ENCODE measurements at regions not wholly inside any gene's neighbourhood (a gene's known extent, or its start where the extent isn't known, plus 50 kb on each side); places are given as distances from the start of the nearest gene placed in this dataset.

DNA sequence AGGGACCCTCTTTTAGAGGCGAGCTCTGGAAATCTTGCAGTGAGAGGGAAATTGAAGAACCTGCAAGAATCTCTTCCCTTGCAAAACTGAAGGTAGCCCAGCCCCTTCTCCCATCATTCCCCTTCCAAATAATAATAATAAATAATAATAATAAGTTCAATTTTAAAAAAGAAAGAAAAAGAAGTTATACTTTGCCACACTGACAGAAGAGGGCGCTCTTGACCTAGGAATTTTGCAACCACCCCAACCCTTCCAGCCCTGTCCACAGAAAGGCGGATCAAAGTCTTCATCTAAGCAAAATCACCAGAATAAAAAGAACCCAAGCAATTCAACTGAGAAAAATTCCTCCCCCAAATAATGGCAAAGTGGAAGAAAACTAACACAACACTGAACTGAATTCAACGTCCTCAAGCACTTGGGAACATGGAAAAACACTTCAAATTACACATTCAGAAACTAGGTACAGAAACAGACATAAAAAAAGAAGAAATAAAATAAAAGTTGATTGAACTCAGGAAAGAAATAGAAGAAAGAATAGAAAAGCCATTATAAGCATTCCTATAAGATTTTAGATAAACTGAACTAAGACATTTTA, 98.9 kb upstream of the GLS start:
- DNase-seq = peak in 1 of 2 donors; percentile 43
- Histone ChIP-seq H3K9me3 (no peaks in the 10 kb centered on the region), H3K27me3 (no peaks in the 10 kb centered on the region), H3K4me3 (no peak overlapping the region), H3K27ac (no peak overlapping the region), H3K36me3 (no peaks in the 10 kb centered on the region), H3K4me1 (peaks cover 0 to under 1% (median 0%) of the 10 kb centered on the region in 4 donors)
- no peak for TF ChIP-seq POLR2A (IDR thresholded peaks at IDR 0.05)
- TF ChIP-seq, protein P1, sequence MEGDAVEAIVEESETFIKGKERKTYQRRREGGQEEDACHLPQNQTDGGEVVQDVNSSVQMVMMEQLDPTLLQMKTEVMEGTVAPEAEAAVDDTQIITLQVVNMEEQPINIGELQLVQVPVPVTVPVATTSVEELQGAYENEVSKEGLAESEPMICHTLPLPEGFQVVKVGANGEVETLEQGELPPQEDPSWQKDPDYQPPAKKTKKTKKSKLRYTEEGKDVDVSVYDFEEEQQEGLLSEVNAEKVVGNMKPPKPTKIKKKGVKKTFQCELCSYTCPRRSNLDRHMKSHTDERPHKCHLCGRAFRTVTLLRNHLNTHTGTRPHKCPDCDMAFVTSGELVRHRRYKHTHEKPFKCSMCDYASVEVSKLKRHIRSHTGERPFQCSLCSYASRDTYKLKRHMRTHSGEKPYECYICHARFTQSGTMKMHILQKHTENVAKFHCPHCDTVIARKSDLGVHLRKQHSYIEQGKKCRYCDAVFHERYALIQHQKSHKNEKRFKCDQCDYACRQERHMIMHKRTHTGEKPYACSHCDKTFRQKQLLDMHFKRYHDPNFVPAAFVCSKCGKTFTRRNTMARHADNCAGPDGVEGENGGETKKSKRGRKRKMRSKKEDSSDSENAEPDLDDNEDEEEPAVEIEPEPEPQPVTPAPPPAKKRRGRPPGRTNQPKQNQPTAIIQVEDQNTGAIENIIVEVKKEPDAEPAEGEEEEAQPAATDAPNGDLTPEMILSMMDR (IDR thresholded peaks at IDR 0.05) = peak in 5 of 6 experiments; percentile 36 to 56 (median 46)
- peak in 1 of 2 donors; percentile 86 for ATAC-seq (ENCODE audit: low FRiP score in 2 of 2)
- WGBS, 2 donors = 31 to 32% methylated on average over 4 of the region's 4 CpGs

DNA sequence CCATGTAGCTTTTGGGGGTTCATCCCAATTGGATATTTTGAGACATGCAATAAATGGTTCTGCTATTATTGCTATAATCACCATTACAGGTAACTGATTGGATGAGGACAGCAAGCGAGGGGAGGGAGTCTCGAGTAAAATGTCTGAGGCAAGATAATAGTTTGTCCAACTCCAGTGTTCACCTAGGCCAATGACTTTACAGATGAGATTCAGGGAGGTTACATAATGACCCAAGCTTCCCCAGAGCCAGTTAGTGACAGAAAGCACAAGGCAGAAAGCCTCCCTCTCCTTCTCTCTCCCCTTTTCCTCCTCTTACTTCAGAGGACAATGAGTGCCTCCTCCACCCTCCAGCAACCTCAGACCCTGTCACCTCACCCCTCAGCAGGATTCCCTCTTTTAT, 98.4 kb upstream of the GLS start:
- WGBS, 2 donors = 96 to 97% methylated on average over 2 of the region's 2 CpGs
- no peak overlapping the region for H3K4me3 ChIP-seq
- ATAC-seq (ENCODE audit: low FRiP score in 2 of 2) (no peak), DNase-seq (no peak)
- H3K36me3 ChIP-seq = no peaks in the 10 kb centered on the region
- TF ChIP-seq, protein P1 (IDR thresholded peaks at IDR 0.05) = no peak
- TF ChIP-seq EP300 (IDR thresholded peaks at IDR 0.05) (no peak), POLR2AphosphoS5 (IDR thresholded peaks at IDR 0.05) (no peak), POLR2A (IDR thresholded peaks at IDR 0.05) (no peak)
- H3K9me3 ChIP-seq = no peaks in the 10 kb centered on the region
- H3K27ac ChIP-seq = no peak overlapping the region
- H3K4me1 ChIP-seq = peaks cover 0 to 3% (median 0%) of the 10 kb centered on the region in 4 donors
- H3K27me3 ChIP-seq = no peaks in the 10 kb centered on the region

DNA sequence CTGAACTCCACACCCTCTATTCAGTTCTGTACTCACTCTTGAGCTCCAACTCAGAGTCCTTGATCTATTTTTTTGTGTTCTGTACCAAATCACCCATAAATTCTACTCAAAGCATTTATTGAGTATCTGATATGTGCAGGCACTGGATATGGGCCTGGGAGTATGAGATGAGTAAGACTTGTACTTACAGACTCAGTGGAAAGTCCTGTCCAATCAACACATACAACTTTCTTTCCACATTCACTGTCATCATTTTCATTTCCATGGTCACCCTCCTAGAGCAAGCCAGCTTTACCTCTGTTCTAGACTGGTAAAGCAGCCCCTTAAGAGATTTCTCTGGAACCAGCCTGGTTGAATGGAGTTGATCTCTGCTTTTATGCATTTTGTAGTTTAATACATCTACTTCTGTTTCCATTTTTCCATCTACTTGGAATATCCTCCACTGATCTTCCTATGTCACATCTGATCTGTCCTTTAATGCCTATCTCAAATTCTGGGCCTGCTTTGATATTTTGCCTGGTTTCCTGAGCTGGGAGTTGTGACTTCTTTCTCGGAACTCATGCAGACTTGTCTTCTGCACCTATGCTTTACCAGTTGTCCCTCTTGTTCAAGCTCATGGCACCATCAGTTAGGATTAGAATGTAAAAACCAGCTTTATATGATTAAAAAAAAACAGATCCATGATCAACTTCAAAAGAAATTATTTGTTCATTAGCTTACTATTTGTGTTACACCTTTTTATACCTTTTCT, 96.9 kb upstream of the GLS start:
- no peaks in the 10 kb centered on the region for H3K9me3 ChIP-seq
- H3K4me1 ChIP-seq = peaks cover 0 to 3% (median 1%) of the 10 kb centered on the region in 4 donors
- ATAC-seq (ENCODE audit: low FRiP score in 2 of 2) (no peak), DNase-seq (no peak)
- no peak for TF ChIP-seq EP300 (IDR thresholded peaks at IDR 0.05)
- TF ChIP-seq POLR2AphosphoS5 (IDR thresholded peaks at IDR 0.05) = no peak
- TF ChIP-seq, protein P1 (IDR thresholded peaks at IDR 0.05) = no peak
- TF ChIP-seq POLR2A (IDR thresholded peaks at IDR 0.05) = no peak
- WGBS, 2 donors = 89 to 95% methylated on average over 1 of the region's 1 CpG
- H3K27me3 ChIP-seq = no peaks in the 10 kb centered on the region
- H3K4me3 ChIP-seq = no peak overlapping the region
- no peaks in the 10 kb centered on the region for H3K36me3 ChIP-seq
- H3K27ac ChIP-seq = no peak overlapping the region

DNA sequence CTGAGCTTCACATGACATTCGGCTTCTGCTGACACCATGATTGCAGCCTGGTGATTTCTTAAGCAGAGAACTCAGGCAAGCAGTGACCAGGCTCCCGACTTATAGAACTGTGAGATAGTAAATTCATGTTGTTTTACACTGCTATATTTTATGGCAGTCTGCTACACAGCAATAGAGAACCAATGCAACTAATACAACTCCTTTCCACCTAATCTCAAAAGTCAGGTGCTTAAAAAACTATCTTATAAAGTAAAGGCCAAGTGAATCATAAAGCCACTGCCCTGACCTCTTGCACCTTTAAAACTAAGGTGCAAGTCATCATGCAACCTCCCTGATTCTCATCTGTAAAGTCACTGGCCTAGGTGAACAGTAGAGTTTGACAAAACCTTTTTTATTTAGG, 95.3 kb upstream of the GLS start:
- ATAC-seq (ENCODE audit: low FRiP score in 2 of 2) (no peak), DNase-seq (no peak)
- TF ChIP-seq POLR2AphosphoS5 (IDR thresholded peaks at IDR 0.05) (no peak), POLR2A (IDR thresholded peaks at IDR 0.05) (no peak), EP300 (IDR thresholded peaks at IDR 0.05) (no peak)
- TF ChIP-seq, protein P1 (IDR thresholded peaks at IDR 0.05) = no peak
- no peaks in the 10 kb centered on the region for H3K9me3 ChIP-seq
- H3K4me3 ChIP-seq = no peak overlapping the region
- 96 to 97% methylated on average over 2 of the region's 2 CpGs for WGBS, 2 donors
- no peaks in the 10 kb centered on the region for H3K27me3 ChIP-seq
- no peaks in the 10 kb centered on the region for H3K36me3 ChIP-seq
- H3K4me1 ChIP-seq = peaks cover 3 to 17% (median 8%) of the 10 kb centered on the region in 4 donors
- peak overlapping the region in 1 of 4 donors; percentile 1 for H3K27ac ChIP-seq
